ENCODE measurements at regions not wholly inside any gene's neighbourhood (a gene's known extent, or its start where the extent isn't known, plus 50 kb on each side); places are given as distances from the start of the nearest gene placed in this dataset.

- Histone ChIP-seq H4K5ac (ENCODE audit: low read length) (no peak overlapping the region), H3K4ac (ENCODE audit: low read depth, low read length) (no peak overlapping the region), H2BK120ac (ENCODE audit: low read depth, low read length) (no peak overlapping the region), H2BK5ac (ENCODE audit: low read length) (no peak overlapping the region), H3K23ac (ENCODE audit: low read length) (no peak overlapping the region), H3K36me3 (ENCODE audit: control insufficient read depth, insufficient read depth, low read length) (no peaks in the 10 kb centered on the region), H3K79me2 (ENCODE audit: control insufficient read depth, insufficient read depth, low read length) (no peaks in the 10 kb centered on the region), H3K56ac (ENCODE audit: low read length) (no peak overlapping the region), H3K79me1 (ENCODE audit: low read length) (no peaks in the 10 kb centered on the region), H3K4me3 (ENCODE audit: low read length) (no peak overlapping the region), H3K27ac (ENCODE audit: low read depth, low read length) (no peak overlapping the region), H3K27me3 (ENCODE audit: insufficient read depth, low read length, poor library complexity) (no peaks in the 10 kb centered on the region), H3K4me1 (ENCODE audit: control insufficient read depth, low read depth, low read length) (no peaks in the 10 kb centered on the region), H3K18ac (ENCODE audit: low read length) (no peak overlapping the region), H2BK15ac (replicated peaks; ENCODE audit: low read depth) (no peak overlapping the region), H2AK5ac (ENCODE audit: low read length) (no peak overlapping the region), H4K8ac (ENCODE audit: low read depth, low read length) (no peak overlapping the region), H3K4me2 (ENCODE audit: low read length) (no peak overlapping the region), H3K9ac (ENCODE audit: low read length) (no peak overlapping the region)
- no CpG with 5 or more reads among the region's 8 CpGs for WGBS (ENCODE audit: extremely low coverage, insufficient coverage, low lambda C conversion rate)
- no peak for DNase-seq
Measured at GRCh38 chr14:50008974-50009373, 107.4 kb downstream of the VCPKMT start.

- DNase-seq: no peak
- H3K4me2 ChIP-seq (ENCODE audit: low read length): no peak overlapping the region
- H3K56ac ChIP-seq (ENCODE audit: low read length): no peak overlapping the region
- H2BK120ac ChIP-seq (ENCODE audit: low read depth, low read length): no peak overlapping the region
- H3K9ac ChIP-seq (ENCODE audit: low read length): no peak overlapping the region
- no peaks in the 10 kb centered on the region for H3K79me1 ChIP-seq (ENCODE audit: low read length)
- H3K4ac ChIP-seq (ENCODE audit: low read depth, low read length): no peak overlapping the region
- no peak overlapping the region for H3K4me3 ChIP-seq (ENCODE audit: low read length)
- H3K4me1 ChIP-seq (ENCODE audit: control insufficient read depth, low read depth, low read length): no peaks in the 10 kb centered on the region
- H3K18ac ChIP-seq (ENCODE audit: low read length): no peak overlapping the region
- no peak overlapping the region for H2AK5ac ChIP-seq (ENCODE audit: low read length)
- no peak overlapping the region for H4K8ac ChIP-seq (ENCODE audit: low read depth, low read length)
- WGBS (ENCODE audit: extremely low coverage, insufficient coverage, low lambda C conversion rate): no CpG with 5 or more reads among the region's 7 CpGs
- H3K79me2 ChIP-seq (ENCODE audit: control insufficient read depth, insufficient read depth, low read length): no peaks in the 10 kb centered on the region
- H2BK5ac ChIP-seq (ENCODE audit: low read length): no peak overlapping the region
- H3K27me3 ChIP-seq (ENCODE audit: insufficient read depth, low read length, poor library complexity): no peaks in the 10 kb centered on the region
- no peak overlapping the region for H3K27ac ChIP-seq (ENCODE audit: low read depth, low read length)
- no peak overlapping the region for H2BK15ac ChIP-seq (replicated peaks; ENCODE audit: low read depth)
- H3K23ac ChIP-seq (ENCODE audit: low read length): no peak overlapping the region
- no peak overlapping the region for H4K5ac ChIP-seq (ENCODE audit: low read length)
- no peaks in the 10 kb centered on the region for H3K36me3 ChIP-seq (ENCODE audit: control insufficient read depth, insufficient read depth, low read length)
Measured at GRCh38 chr14:50010752-50011151, 105.6 kb downstream of the VCPKMT start.

- Histone ChIP-seq H3K18ac (ENCODE audit: low read length) (no peak overlapping the region), H3K27ac (ENCODE audit: low read depth, low read length) (no peak overlapping the region), H3K27me3 (ENCODE audit: insufficient read depth, low read length, poor library complexity) (no peaks in the 10 kb centered on the region), H3K79me2 (ENCODE audit: control insufficient read depth, insufficient read depth, low read length) (no peaks in the 10 kb centered on the region), H3K4me2 (ENCODE audit: low read length) (no peak overlapping the region), H2BK120ac (ENCODE audit: low read depth, low read length) (no peak overlapping the region), H2BK5ac (ENCODE audit: low read length) (no peak overlapping the region), H3K56ac (ENCODE audit: low read length) (no peak overlapping the region), H2AK5ac (ENCODE audit: low read length) (no peak overlapping the region), H3K9ac (ENCODE audit: low read length) (no peak overlapping the region), H4K5ac (ENCODE audit: low read length) (no peak overlapping the region), H2BK15ac (replicated peaks; ENCODE audit: low read depth) (no peak overlapping the region), H3K36me3 (ENCODE audit: control insufficient read depth, insufficient read depth, low read length) (no peaks in the 10 kb centered on the region), H3K4me3 (ENCODE audit: low read length) (no peak overlapping the region), H3K4me1 (ENCODE audit: control insufficient read depth, low read depth, low read length) (no peaks in the 10 kb centered on the region), H3K79me1 (ENCODE audit: low read length) (no peaks in the 10 kb centered on the region), H3K23ac (ENCODE audit: low read length) (no peak overlapping the region), H4K8ac (ENCODE audit: low read depth, low read length) (no peak overlapping the region), H3K4ac (ENCODE audit: low read depth, low read length) (no peak overlapping the region)
- no peak for DNase-seq
- no CpG with 5 or more reads among the region's 6 CpGs for WGBS (ENCODE audit: extremely low coverage, insufficient coverage, low lambda C conversion rate)
Measured at GRCh38 chr14:50011242-50011641, 105.1 kb downstream of the VCPKMT start.

- Histone ChIP-seq H3K4me1 (ENCODE audit: control insufficient read depth, low read depth, low read length) (no peaks in the 10 kb centered on the region), H3K23ac (ENCODE audit: low read length) (no peak overlapping the region), H3K4ac (ENCODE audit: low read depth, low read length) (no peak overlapping the region), H3K79me1 (ENCODE audit: low read length) (no peaks in the 10 kb centered on the region), H3K27ac (ENCODE audit: low read depth, low read length) (no peak overlapping the region), H3K4me3 (ENCODE audit: low read length) (no peak overlapping the region), H3K18ac (ENCODE audit: low read length) (no peak overlapping the region), H2AK5ac (ENCODE audit: low read length) (no peak overlapping the region), H3K27me3 (ENCODE audit: insufficient read depth, low read length, poor library complexity) (no peaks in the 10 kb centered on the region), H2BK5ac (ENCODE audit: low read length) (no peak overlapping the region), H2BK120ac (ENCODE audit: low read depth, low read length) (no peak overlapping the region), H3K4me2 (ENCODE audit: low read length) (no peak overlapping the region), H3K56ac (ENCODE audit: low read length) (no peak overlapping the region), H3K79me2 (ENCODE audit: control insufficient read depth, insufficient read depth, low read length) (no peaks in the 10 kb centered on the region), H2BK15ac (replicated peaks; ENCODE audit: low read depth) (no peak overlapping the region), H4K5ac (ENCODE audit: low read length) (no peak overlapping the region), H3K9ac (ENCODE audit: low read length) (no peak overlapping the region), H3K36me3 (ENCODE audit: control insufficient read depth, insufficient read depth, low read length) (no peaks in the 10 kb centered on the region), H4K8ac (ENCODE audit: low read depth, low read length) (no peak overlapping the region)
- no peak for DNase-seq
Measured at GRCh38 chr14:50012644-50013043, 103.7 kb downstream of the VCPKMT start.

GRCh38 chr14:50013198-50013918 is 103.0 kb downstream of the VCPKMT start:
- no peak overlapping the region for H4K5ac ChIP-seq (ENCODE audit: low read length)
- H3K79me2 ChIP-seq (ENCODE audit: control insufficient read depth, insufficient read depth, low read length): no peaks in the 10 kb centered on the region
- H2BK120ac ChIP-seq (ENCODE audit: low read depth, low read length): no peak overlapping the region
- H2BK15ac ChIP-seq (replicated peaks; ENCODE audit: low read depth): no peak overlapping the region
- 100% methylated on average over 3 of the region's 7 CpGs for WGBS (ENCODE audit: extremely low coverage, insufficient coverage, low lambda C conversion rate)
- H2AK5ac ChIP-seq (ENCODE audit: low read length): no peak overlapping the region
- no peaks in the 10 kb centered on the region for H3K79me1 ChIP-seq (ENCODE audit: low read length)
- no peak overlapping the region for H3K4ac ChIP-seq (ENCODE audit: low read depth, low read length)
- no peak overlapping the region for H3K18ac ChIP-seq (ENCODE audit: low read length)
- no peak overlapping the region for H3K4me2 ChIP-seq (ENCODE audit: low read length)
- H3K56ac ChIP-seq (ENCODE audit: low read length): no peak overlapping the region
- no peaks in the 10 kb centered on the region for H3K4me1 ChIP-seq (ENCODE audit: control insufficient read depth, low read depth, low read length)
- no peak overlapping the region for H3K9ac ChIP-seq (ENCODE audit: low read length)
- H3K27me3 ChIP-seq (ENCODE audit: insufficient read depth, low read length, poor library complexity): no peaks in the 10 kb centered on the region
- no peaks in the 10 kb centered on the region for H3K36me3 ChIP-seq (ENCODE audit: control insufficient read depth, insufficient read depth, low read length)
- DNase-seq: peak; percentile 44
- H2BK5ac ChIP-seq (ENCODE audit: low read length): no peak overlapping the region
- no peak overlapping the region for H4K8ac ChIP-seq (ENCODE audit: low read depth, low read length)
- no peak overlapping the region for H3K23ac ChIP-seq (ENCODE audit: low read length)
- no peak overlapping the region for H3K27ac ChIP-seq (ENCODE audit: low read depth, low read length)
- no peak overlapping the region for H3K4me3 ChIP-seq (ENCODE audit: low read length)

- H2AK5ac ChIP-seq (ENCODE audit: low read length): no peak overlapping the region
- H3K79me2 ChIP-seq (ENCODE audit: control insufficient read depth, insufficient read depth, low read length): no peaks in the 10 kb centered on the region
- no peak overlapping the region for H2BK5ac ChIP-seq (ENCODE audit: low read length)
- H4K5ac ChIP-seq (ENCODE audit: low read length): no peak overlapping the region
- WGBS (ENCODE audit: extremely low coverage, insufficient coverage, low lambda C conversion rate): no CpG with 5 or more reads among the region's 2 CpGs
- H2BK15ac ChIP-seq (replicated peaks; ENCODE audit: low read depth): no peak overlapping the region
- H3K23ac ChIP-seq (ENCODE audit: low read length): no peak overlapping the region
- H3K4me3 ChIP-seq (ENCODE audit: low read length): no peak overlapping the region
- H3K27me3 ChIP-seq (ENCODE audit: insufficient read depth, low read length, poor library complexity): no peaks in the 10 kb centered on the region
- H3K79me1 ChIP-seq (ENCODE audit: low read length): no peaks in the 10 kb centered on the region
- H3K9ac ChIP-seq (ENCODE audit: low read length): no peak overlapping the region
- H4K8ac ChIP-seq (ENCODE audit: low read depth, low read length): no peak overlapping the region
- H3K36me3 ChIP-seq (ENCODE audit: control insufficient read depth, insufficient read depth, low read length): no peaks in the 10 kb centered on the region
- H2BK120ac ChIP-seq (ENCODE audit: low read depth, low read length): no peak overlapping the region
- no peak overlapping the region for H3K4ac ChIP-seq (ENCODE audit: low read depth, low read length)
- DNase-seq: no peak
- no peak overlapping the region for H3K56ac ChIP-seq (ENCODE audit: low read length)
- no peak overlapping the region for H3K4me2 ChIP-seq (ENCODE audit: low read length)
- no peak overlapping the region for H3K27ac ChIP-seq (ENCODE audit: low read depth, low read length)
- no peaks in the 10 kb centered on the region for H3K4me1 ChIP-seq (ENCODE audit: control insufficient read depth, low read depth, low read length)
- H3K18ac ChIP-seq (ENCODE audit: low read length): no peak overlapping the region
Measured at GRCh38 chr14:50013934-50014333, 102.4 kb downstream of the VCPKMT start.
